ENCODE measurements at regions not wholly inside any gene's neighbourhood (a gene's known extent, or its start where the extent isn't known, plus 50 kb on each side); places are given as distances from the start of the nearest gene placed in this dataset.

DNA sequence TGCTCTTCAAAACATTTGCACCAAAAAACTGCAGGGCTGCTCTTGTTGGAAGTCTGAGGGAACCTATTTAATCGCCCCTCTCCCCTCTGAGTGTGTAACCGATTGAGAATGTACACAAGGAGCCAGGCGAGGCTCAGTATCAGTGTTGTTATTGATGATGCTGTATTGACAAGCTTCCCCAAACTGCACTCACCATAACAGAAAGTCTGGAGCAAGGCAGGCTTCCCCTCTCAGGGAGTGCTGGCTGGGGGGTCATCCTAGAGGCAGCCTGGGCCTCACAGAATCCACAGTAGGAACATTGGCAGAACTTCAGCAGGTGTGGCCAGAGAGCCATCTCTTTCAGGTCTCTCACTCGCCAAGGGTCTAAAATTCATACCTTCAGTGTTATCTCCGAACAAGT is 58.1 kb upstream of the TUNAR start:
- no peak overlapping the region for H3K27ac ChIP-seq (ENCODE audit: low read depth in 2 of 2, low read length in 1 of 2)
- no peaks in the 10 kb centered on the region for H3K4me1 ChIP-seq (ENCODE audit: control insufficient read depth in 1 of 2, insufficient read depth in 2 of 2, low read depth in 1 of 2, low read length in 1 of 2)
- CTCF ChIA-PET: no interaction called here
- no peaks in the 10 kb centered on the region for H3K9me3 ChIP-seq
- no peak for TF ChIP-seq TCF12 (IDR thresholded peaks at IDR 0.05)
- TF ChIP-seq POLR2AphosphoS5 (IDR thresholded peaks at IDR 0.05; ENCODE audit: low read depth, low read length): no peak
- no peak for TF ChIP-seq IRF3 (IDR thresholded peaks at IDR 0.05; ENCODE audit: low read depth, low read length)
- TF ChIP-seq, protein P1, sequence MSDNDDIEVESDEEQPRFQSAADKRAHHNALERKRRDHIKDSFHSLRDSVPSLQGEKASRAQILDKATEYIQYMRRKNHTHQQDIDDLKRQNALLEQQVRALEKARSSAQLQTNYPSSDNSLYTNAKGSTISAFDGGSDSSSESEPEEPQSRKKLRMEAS (IDR thresholded peaks at IDR 0.05; ENCODE audit: low read depth): no peak
- TF ChIP-seq GATA2 (CRISPR knock-in tag; IDR thresholded peaks at IDR 0.05): no peak
- no peak for TF ChIP-seq SIN3A (IDR thresholded peaks at IDR 0.05; ENCODE audit: borderline replicate concordance, low read depth, low read length)
- TF ChIP-seq RXRA (IDR thresholded peaks at IDR 0.05; ENCODE audit: borderline replicate concordance, low read depth): no peak
- no peak for TF ChIP-seq TAF1 (IDR thresholded peaks at IDR 0.05; ENCODE audit: borderline replicate concordance, low read depth, low read length)
- no peak for TF ChIP-seq USF1 (IDR thresholded peaks at IDR 0.05; ENCODE audit: borderline replicate concordance, low read depth)
- TF ChIP-seq NFIC (IDR thresholded peaks at IDR 0.05; ENCODE audit: borderline replicate concordance): no peak
- H3K4me3 ChIP-seq (ENCODE audit: low read depth in 2 of 2, low read length in 1 of 2): no peak overlapping the region
- POLR2A ChIA-PET: no interaction called here
- no peak overlapping the region for H3K4me2 ChIP-seq
- no peaks in the 10 kb centered on the region for H3K36me3 ChIP-seq (replicated peaks in 1 of 2; ENCODE audit: control insufficient read depth in 1 of 2, insufficient read depth in 2 of 2, low read length in 1 of 2)
- no peak overlapping the region for H2AFZ ChIP-seq (ENCODE audit: low read depth)
- no peaks in the 10 kb centered on the region for H3F3A ChIP-seq (replicated peaks; ENCODE audit: insufficient read depth)
- 11% methylated on average over 5 of the region's 5 CpGs for WGBS (ENCODE audit: low lambda C conversion rate)
- no peak overlapping the region for H3K9ac ChIP-seq
- H3K27me3 ChIP-seq (ENCODE audit: insufficient read depth): no peaks in the 10 kb centered on the region
- H3K79me2 ChIP-seq (ENCODE audit: insufficient read depth): no peaks in the 10 kb centered on the region
- no peaks in the 10 kb centered on the region for H3K9me2 ChIP-seq
- DNase-seq: no peak
- H4K20me1 ChIP-seq (ENCODE audit: insufficient read depth): no peaks in the 10 kb centered on the region

GRCh38 chr14:95817271-95817670 is 59.4 kb upstream of the TUNAR start:
- no peak overlapping the region for H3K27ac ChIP-seq (ENCODE audit: low read depth in 2 of 2, low read length in 1 of 2)
- H3K27me3 ChIP-seq (ENCODE audit: insufficient read depth): no peaks in the 10 kb centered on the region
- H3K4me3 ChIP-seq (ENCODE audit: low read depth in 2 of 2, low read length in 1 of 2): no peak overlapping the region
- no peaks in the 10 kb centered on the region for H4K20me1 ChIP-seq (ENCODE audit: insufficient read depth)
- TF ChIP-seq EZH2phosphoT487 (IDR thresholded peaks at IDR 0.05; ENCODE audit: borderline replicate concordance, low read depth) (no peak), JUND (IDR thresholded peaks at IDR 0.05) (no peak), RFX5 (IDR thresholded peaks at IDR 0.05; ENCODE audit: low read length) (no peak)
- WGBS (ENCODE audit: low lambda C conversion rate): 0% methylated on average over 2 of the region's 2 CpGs
- no peak for DNase-seq
- no peak overlapping the region for H3K9ac ChIP-seq
- no peaks in the 10 kb centered on the region for H3K79me2 ChIP-seq (ENCODE audit: insufficient read depth)
- no peaks in the 10 kb centered on the region for H3F3A ChIP-seq (replicated peaks; ENCODE audit: insufficient read depth)
- H3K36me3 ChIP-seq (replicated peaks in 1 of 2; ENCODE audit: control insufficient read depth in 1 of 2, insufficient read depth in 2 of 2, low read length in 1 of 2): no peaks in the 10 kb centered on the region
- no peaks in the 10 kb centered on the region for H3K9me2 ChIP-seq
- ChIA-PET CTCF (interaction anchor here (0.9 kb wide), 1 partner anchor 177 kb away, joined by 3 read pairs; no protein-coding TSS in a partner anchor), POLR2A (no interaction called here)
- H3K4me1 ChIP-seq (ENCODE audit: control insufficient read depth in 1 of 2, insufficient read depth in 2 of 2, low read depth in 1 of 2, low read length in 1 of 2): no peaks in the 10 kb centered on the region
- H3K4me2 ChIP-seq: no peak overlapping the region
- H2AFZ ChIP-seq (ENCODE audit: low read depth): no peak overlapping the region
- H3K9me3 ChIP-seq: no peaks in the 10 kb centered on the region
